ENCODE measurements at regions not wholly inside any gene's neighbourhood (a gene's known extent, or its start where the extent isn't known, plus 50 kb on each side); places are given as distances from the start of the nearest gene placed in this dataset.

DNA sequence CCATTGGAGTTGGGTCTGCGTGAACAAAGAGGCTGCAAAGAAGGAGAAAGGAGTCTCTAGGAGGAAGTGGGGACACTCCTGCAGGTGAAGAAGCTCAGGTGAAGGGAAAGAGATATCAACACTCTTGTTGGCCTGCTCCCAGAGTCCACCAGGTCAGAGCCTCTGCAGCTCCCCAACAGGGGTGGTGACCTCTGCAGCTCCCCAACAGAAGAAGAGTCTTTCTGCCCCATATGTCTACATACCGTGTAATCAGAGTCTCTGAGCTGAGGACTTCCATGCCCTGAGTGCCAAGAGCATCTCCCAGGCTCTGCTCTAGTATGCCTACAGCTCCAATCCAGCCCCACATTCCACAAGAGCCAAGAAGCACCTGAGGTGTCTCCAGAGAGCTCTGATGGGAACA is 67.4 kb upstream of the TRPC7 start:
- TF ChIP-seq, protein P1, sequence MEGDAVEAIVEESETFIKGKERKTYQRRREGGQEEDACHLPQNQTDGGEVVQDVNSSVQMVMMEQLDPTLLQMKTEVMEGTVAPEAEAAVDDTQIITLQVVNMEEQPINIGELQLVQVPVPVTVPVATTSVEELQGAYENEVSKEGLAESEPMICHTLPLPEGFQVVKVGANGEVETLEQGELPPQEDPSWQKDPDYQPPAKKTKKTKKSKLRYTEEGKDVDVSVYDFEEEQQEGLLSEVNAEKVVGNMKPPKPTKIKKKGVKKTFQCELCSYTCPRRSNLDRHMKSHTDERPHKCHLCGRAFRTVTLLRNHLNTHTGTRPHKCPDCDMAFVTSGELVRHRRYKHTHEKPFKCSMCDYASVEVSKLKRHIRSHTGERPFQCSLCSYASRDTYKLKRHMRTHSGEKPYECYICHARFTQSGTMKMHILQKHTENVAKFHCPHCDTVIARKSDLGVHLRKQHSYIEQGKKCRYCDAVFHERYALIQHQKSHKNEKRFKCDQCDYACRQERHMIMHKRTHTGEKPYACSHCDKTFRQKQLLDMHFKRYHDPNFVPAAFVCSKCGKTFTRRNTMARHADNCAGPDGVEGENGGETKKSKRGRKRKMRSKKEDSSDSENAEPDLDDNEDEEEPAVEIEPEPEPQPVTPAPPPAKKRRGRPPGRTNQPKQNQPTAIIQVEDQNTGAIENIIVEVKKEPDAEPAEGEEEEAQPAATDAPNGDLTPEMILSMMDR (IDR thresholded peaks at IDR 0.05; ENCODE audit: low read depth, low read length, poor library complexity, severe bottlenecking), result no peak
- no peak for TF ChIP-seq EZH2phosphoT487 (IDR thresholded peaks at IDR 0.05; ENCODE audit: borderline replicate concordance, low read length)
- H3K79me2 ChIP-seq (ENCODE audit: control insufficient read depth, low read length), result no peaks in the 10 kb centered on the region
- H3K4me2 ChIP-seq (ENCODE audit: low read length), result no peak overlapping the region
- no peaks in the 10 kb centered on the region for H3F3A ChIP-seq (ENCODE audit: control insufficient read depth, insufficient read depth)
- no peaks in the 10 kb centered on the region for H3K4me1 ChIP-seq (ENCODE audit: control insufficient read depth, low read length)
- H3K36me3 ChIP-seq (ENCODE audit: control insufficient read depth, low read length), result no peaks in the 10 kb centered on the region
- H3K27me3 ChIP-seq (ENCODE audit: control insufficient read depth, low read length), result no peaks in the 10 kb centered on the region
- no peaks in the 10 kb centered on the region for H3K9me3 ChIP-seq (ENCODE audit: control insufficient read depth, insufficient read depth, low read length)
- no peak overlapping the region for H3K4me3 ChIP-seq (ENCODE audit: low read length)
- no peaks in the 10 kb centered on the region for H4K20me1 ChIP-seq (ENCODE audit: control insufficient read depth, insufficient read depth, low read depth, low read length)
- no peaks in the 10 kb centered on the region for H3K9me2 ChIP-seq (replicated peaks; ENCODE audit: control insufficient read depth, low read length)
- no peak overlapping the region for H3K27ac ChIP-seq (ENCODE audit: low read depth, low read length)

- no peak for TF ChIP-seq EZH2phosphoT487 (IDR thresholded peaks at IDR 0.05; ENCODE audit: borderline replicate concordance, low read length)
- TF ChIP-seq, protein P1 (IDR thresholded peaks at IDR 0.05; ENCODE audit: low read depth, low read length, poor library complexity, severe bottlenecking), result no peak
- no peaks in the 10 kb centered on the region for H3K79me2 ChIP-seq (ENCODE audit: control insufficient read depth, low read length)
- H4K20me1 ChIP-seq (ENCODE audit: control insufficient read depth, insufficient read depth, low read depth, low read length), result no peaks in the 10 kb centered on the region
- H3K4me2 ChIP-seq (ENCODE audit: low read length), result no peak overlapping the region
- no peak overlapping the region for H3K27ac ChIP-seq (ENCODE audit: low read depth, low read length)
- no peaks in the 10 kb centered on the region for H3F3A ChIP-seq (ENCODE audit: control insufficient read depth, insufficient read depth)
- no peaks in the 10 kb centered on the region for H3K27me3 ChIP-seq (ENCODE audit: control insufficient read depth, low read length)
- no peaks in the 10 kb centered on the region for H3K9me3 ChIP-seq (ENCODE audit: control insufficient read depth, insufficient read depth, low read length)
- no peaks in the 10 kb centered on the region for H3K36me3 ChIP-seq (ENCODE audit: control insufficient read depth, low read length)
- no peaks in the 10 kb centered on the region for H3K9me2 ChIP-seq (replicated peaks; ENCODE audit: control insufficient read depth, low read length)
- no peaks in the 10 kb centered on the region for H3K4me1 ChIP-seq (ENCODE audit: control insufficient read depth, low read length)
- no peak overlapping the region for H3K4me3 ChIP-seq (ENCODE audit: low read length)
Measured at GRCh38 chr5:136430081-136430480, 64.7 kb upstream of the TRPC7 start.

- no peaks in the 10 kb centered on the region for H3K4me1 ChIP-seq (ENCODE audit: control insufficient read depth, low read length)
- H3K27me3 ChIP-seq (ENCODE audit: control insufficient read depth, low read length), result no peaks in the 10 kb centered on the region
- TF ChIP-seq EZH2phosphoT487 (IDR thresholded peaks at IDR 0.05; ENCODE audit: borderline replicate concordance, low read length), result no peak
- TF ChIP-seq, protein P1 (IDR thresholded peaks at IDR 0.05; ENCODE audit: low read depth, low read length, poor library complexity, severe bottlenecking), result no peak
- H3F3A ChIP-seq (ENCODE audit: control insufficient read depth, insufficient read depth), result no peaks in the 10 kb centered on the region
- H3K79me2 ChIP-seq (ENCODE audit: control insufficient read depth, low read length), result no peaks in the 10 kb centered on the region
- no peak overlapping the region for H3K4me3 ChIP-seq (ENCODE audit: low read length)
- H3K36me3 ChIP-seq (ENCODE audit: control insufficient read depth, low read length), result no peaks in the 10 kb centered on the region
- no peaks in the 10 kb centered on the region for H3K9me2 ChIP-seq (replicated peaks; ENCODE audit: control insufficient read depth, low read length)
- no peak overlapping the region for H3K27ac ChIP-seq (ENCODE audit: low read depth, low read length)
- H3K4me2 ChIP-seq (ENCODE audit: low read length), result no peak overlapping the region
- H4K20me1 ChIP-seq (ENCODE audit: control insufficient read depth, insufficient read depth, low read depth, low read length), result no peaks in the 10 kb centered on the region
- no peaks in the 10 kb centered on the region for H3K9me3 ChIP-seq (ENCODE audit: control insufficient read depth, insufficient read depth, low read length)
Measured at GRCh38 chr5:136427426-136427825, 62.1 kb upstream of the TRPC7 start.

GRCh38 chr5:136425921-136426320 is 60.6 kb upstream of the TRPC7 start:
- Histone ChIP-seq H3K4me2 (ENCODE audit: low read length) (no peak overlapping the region), H3K79me2 (ENCODE audit: control insufficient read depth, low read length) (no peaks in the 10 kb centered on the region), H3K9me2 (replicated peaks; ENCODE audit: control insufficient read depth, low read length) (no peaks in the 10 kb centered on the region), H4K20me1 (ENCODE audit: control insufficient read depth, insufficient read depth, low read depth, low read length) (no peaks in the 10 kb centered on the region), H3K9me3 (ENCODE audit: control insufficient read depth, insufficient read depth, low read length) (no peaks in the 10 kb centered on the region), H3K27ac (ENCODE audit: low read depth, low read length) (no peak overlapping the region), H3K36me3 (ENCODE audit: control insufficient read depth, low read length) (no peaks in the 10 kb centered on the region), H3F3A (ENCODE audit: control insufficient read depth, insufficient read depth) (no peaks in the 10 kb centered on the region), H3K4me3 (ENCODE audit: low read length) (no peak overlapping the region), H3K4me1 (ENCODE audit: control insufficient read depth, low read length) (no peaks in the 10 kb centered on the region), H3K27me3 (ENCODE audit: control insufficient read depth, low read length) (no peaks in the 10 kb centered on the region)
- TF ChIP-seq, protein P1 (IDR thresholded peaks at IDR 0.05; ENCODE audit: low read depth, low read length, poor library complexity, severe bottlenecking), result no peak
- no peak for TF ChIP-seq EZH2phosphoT487 (IDR thresholded peaks at IDR 0.05; ENCODE audit: borderline replicate concordance, low read length)

Measured in DOHH2 (cell line).